Head of caudate nucleus (tissue), 42 donors: ENCODE measurements at regions not wholly inside any gene's neighbourhood (a gene's known extent, or its start where the extent isn't known, plus 50 kb on each side); places are given as distances from the start of the nearest gene placed in this dataset.
A peak's percentile ranks its signal among the peaks of the same experiment; 100 is the strongest.
"Not testable (repeated sequence)": the region's sequence is repeated elsewhere in the genome, so short reads cannot be mapped to it uniquely, and the experiment has no call there.

ENCODE experiments used
- DNase-seq, 42 donors: peaks; one replicate each; pipeline versions ENCODE4 v3.0.0 to v3.0.0-alpha.2; 2020 to 2021; ENCODE audit warnings: mixed read lengths in 7 of 42
- intact Hi-C: fragments of 100-400 bp; cut with DNase I; formaldehyde crosslinking; loops from one replicate; pipeline ENCODE4 v1.15.0; 2022

DNA sequence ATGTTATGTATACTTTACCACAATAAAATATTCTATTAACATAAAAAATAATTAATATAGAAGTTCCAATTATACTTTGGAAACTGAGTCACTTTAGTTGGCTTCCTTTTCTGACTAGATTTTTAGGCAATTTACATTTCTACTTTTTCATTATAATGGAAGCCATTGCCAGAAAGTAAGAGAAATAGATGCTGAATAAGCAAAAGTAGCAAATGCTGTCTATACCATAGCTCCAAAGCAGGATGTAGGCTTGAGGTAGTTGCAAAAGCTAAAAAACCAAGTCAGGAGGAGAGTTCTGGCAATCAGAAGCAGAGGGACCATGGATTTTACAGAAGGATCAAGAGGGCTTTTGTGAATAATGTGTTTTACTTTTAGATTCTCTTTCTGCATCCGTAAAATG, 262.4 kb upstream of the TMEM229A start:
- DNase-seq = no peak

DNA sequence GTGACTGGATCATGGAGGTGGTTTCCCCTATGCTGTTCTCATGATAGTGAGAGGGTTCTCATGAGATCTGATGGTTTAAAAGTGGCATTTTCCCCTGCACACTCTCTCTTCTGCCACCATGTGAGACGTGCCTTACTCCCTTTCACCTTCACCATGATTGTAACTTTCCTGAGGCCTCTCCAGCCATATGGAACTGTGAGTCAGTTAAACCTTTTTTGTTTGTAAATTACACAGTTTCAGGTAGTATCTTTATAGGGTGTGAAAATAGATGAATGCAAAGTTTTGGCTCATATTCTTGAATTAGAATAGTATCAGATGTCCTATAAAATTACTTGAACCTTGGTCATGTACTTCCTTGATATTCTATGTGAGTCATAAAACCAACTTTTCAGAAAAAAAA, 252.1 kb upstream of the TMEM229A start:
- DNase-seq = no peak
- intact Hi-C loops = no loop called here

More for the DNA sequence above, 262.4 kb upstream of the TMEM229A start:
- intact Hi-C loops = no loop called here

DNA sequence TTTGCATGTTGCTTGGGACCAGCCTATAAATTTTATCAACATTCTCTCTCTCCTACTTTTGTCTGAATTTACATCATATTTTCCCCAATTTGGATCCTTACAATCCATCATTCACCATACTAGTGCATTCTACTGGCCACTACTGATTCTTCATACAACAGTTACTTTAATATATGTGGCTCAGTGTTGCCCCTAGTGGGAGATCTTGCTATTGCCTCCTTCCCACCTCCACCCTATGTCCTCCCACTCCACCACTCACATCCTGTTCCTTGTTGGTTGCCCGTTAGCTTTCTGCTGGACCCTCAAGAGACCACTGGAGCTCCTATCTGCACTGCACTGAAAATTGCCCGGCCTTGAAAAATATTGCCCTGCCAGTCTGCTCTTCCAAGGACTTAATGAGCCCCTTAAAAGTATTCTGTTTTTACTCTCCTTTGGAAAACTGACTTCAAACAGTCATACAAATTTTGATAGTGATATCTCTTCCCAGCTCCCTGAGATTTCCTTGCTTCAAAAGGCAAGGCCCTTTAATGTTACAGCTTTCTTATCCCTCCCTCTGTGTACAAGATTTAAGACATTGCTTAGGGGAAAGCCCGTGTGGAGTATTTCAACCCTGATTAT, 243.2 kb upstream of the TMEM229A start:
- DNase-seq = peak in 7 of 42 donors; percentile 1 to 45 (median 16)
- intact Hi-C loops = no loop called here

DNA sequence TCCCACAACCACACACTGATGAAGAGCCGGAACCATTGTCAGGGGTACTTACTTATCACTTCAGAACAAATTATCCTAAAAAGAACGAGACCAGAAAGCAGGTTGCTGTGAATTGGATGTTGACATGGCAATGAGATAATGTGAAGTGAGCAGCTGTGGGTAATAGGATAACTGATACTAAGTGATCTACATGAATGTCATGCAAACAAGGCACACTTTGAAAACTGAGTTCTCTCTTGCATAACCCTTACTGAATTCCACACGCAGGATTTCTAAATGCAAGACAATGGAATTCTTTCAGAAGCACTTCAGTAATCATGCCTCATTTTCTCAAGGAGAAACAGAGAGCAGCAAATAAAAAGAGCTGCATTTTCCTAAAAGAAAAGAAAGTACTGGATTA, 242.5 kb upstream of the TMEM229A start:
- intact Hi-C loops = no loop called here
- no peak for DNase-seq

GRCh38 chr7:124269774-124270173, 236.9 kb upstream of the TMEM229A start:
- intact Hi-C loops = no loop called here
- no peak for DNase-seq

- intact Hi-C loops = no loop called here
- DNase-seq = no peak
These were observed 234.3 kb upstream of the TMEM229A start for GRCh38 chr7:124267154-124267553.

DNA sequence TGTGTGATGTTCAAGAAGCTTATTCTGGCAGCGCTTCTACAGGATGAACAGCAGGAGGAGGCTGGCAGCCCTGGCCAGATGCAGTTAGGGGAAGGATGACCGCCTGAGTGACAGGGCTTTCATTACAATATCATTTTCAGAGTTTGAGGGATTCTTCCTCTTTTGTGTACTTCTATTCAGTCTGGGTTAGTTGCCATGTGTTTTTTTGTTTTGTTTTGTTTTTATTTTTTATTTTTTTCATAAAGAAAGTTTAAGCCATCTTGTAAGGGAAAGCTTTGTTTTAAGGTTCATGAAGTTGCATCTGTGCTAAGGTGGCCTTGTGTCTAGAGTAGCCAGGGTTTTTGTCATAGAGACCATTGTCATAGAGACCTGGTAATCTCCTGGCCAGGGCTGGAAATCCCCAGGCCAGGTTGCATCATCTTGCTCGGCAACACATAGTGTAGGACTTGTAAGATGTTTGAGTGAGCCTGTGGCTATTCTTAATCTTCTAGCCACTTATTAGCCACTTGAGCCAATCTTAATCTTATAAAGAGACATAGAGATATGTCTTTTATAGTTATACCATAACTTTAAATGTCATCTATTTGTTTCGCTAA, 230.5 kb upstream of the TMEM229A start:
- DNase-seq = no peak
- intact Hi-C loops = no loop called here

GRCh38 chr7:124261710-124262109, 228.8 kb upstream of the TMEM229A start:
- intact Hi-C loops = no loop called here
- no peak for DNase-seq

DNA sequence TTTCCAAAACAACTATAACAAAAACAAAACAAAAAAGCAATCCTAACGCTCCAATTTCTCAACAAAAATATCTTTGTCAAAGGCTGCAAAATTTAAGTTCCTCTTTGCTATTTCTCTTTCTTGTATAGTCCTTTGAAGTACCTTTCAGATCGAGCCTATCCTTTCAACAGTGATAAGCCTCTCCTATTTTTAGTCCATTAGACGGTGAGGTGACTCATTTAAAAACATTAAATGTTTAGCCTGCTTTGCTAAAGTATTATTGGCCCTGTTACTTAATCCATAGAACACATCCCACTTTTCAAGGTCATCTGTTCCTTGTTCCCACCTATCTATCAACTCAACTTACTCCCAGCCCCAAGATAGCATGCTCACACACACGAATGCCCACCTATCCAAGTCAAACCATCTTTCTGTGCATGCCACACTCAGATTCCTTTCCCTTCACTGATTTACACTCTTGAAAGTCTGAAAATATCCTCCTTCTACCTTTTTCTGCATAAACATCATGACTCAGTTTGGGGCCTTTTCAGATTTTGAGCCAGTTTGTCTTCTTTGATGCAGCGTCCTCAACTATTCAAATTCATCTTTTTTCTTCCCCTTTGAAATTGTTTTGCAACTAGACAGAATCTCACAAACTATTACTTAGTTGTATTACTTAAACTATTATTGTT, 224.9 kb upstream of the TMEM229A start:
- no peak for DNase-seq

GRCh38 chr7:124255041-124255655, 222.3 kb upstream of the TMEM229A start:
- no peak for DNase-seq
- intact Hi-C loops = no loop called here

More for the DNA sequence above, 224.9 kb upstream of the TMEM229A start:
- intact Hi-C loops = no loop called here

- DNase-seq = no peak
- intact Hi-C loops = no loop called here
These were observed 221.5 kb upstream of the TMEM229A start for GRCh38 chr7:124254396-124254795.

- intact Hi-C loops = no loop called here
- DNase-seq = no peak
These were observed 218.8 kb upstream of the TMEM229A start for GRCh38 chr7:124251636-124252035.

- no peak for DNase-seq
- intact Hi-C loops = no loop called here
These were observed 217.6 kb upstream of the TMEM229A start for GRCh38 chr7:124250297-124251034.

- intact Hi-C loops = no loop called here
- DNase-seq = no peak
These were observed 214.8 kb upstream of the TMEM229A start for GRCh38 chr7:124247691-124248090.

GRCh38 chr7:124246262-124246863, 213.5 kb upstream of the TMEM229A start:
- intact Hi-C loops = no loop called here
- DNase-seq = no peak

DNA sequence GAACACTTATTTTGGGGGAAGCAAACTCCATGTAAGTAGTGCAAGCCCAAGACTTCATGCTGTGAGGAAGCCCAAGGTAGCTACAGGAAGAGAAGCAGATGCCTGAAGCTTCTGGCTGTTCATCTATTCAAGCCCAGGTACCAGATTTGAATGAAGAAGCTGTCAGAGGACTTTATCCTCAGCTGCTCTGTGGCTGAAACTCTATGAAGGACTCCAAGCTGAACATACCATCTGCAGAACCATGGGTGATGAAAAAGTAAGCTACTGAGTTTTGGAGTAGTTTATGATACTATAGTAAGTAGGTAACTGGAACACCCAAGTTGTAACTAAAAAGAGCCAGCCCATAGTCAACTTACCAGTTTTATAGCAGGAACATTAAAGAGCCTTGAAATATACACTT, 211.6 kb upstream of the TMEM229A start:
- intact Hi-C loops, DNase-seq: not testable (repeated sequence)

DNA sequence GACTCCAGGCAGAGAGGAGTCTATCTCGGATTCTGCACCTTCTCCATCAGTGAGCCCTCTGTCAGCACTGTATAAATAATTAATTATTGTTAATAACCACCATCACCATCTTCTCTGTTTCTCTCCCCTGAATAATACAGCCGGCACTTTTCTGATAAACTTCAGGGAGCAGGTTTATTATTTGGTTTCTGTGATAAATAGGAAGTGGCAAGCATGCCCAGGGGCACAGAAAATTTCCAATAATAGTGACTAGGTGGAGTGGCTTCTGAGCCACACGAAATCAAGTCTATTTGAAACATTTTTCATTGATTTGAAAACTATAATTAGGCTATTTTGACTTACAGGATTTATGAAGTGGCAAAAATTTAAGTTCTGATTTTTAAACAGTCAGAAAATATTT, 186.8 kb upstream of the TMEM229A start:
- intact Hi-C loops = no loop called here
- no peak for DNase-seq

- DNase-seq = no peak
- intact Hi-C loops = no loop called here
These were observed 175.8 kb upstream of the TMEM229A start for GRCh38 chr7:124208642-124209041.

DNA sequence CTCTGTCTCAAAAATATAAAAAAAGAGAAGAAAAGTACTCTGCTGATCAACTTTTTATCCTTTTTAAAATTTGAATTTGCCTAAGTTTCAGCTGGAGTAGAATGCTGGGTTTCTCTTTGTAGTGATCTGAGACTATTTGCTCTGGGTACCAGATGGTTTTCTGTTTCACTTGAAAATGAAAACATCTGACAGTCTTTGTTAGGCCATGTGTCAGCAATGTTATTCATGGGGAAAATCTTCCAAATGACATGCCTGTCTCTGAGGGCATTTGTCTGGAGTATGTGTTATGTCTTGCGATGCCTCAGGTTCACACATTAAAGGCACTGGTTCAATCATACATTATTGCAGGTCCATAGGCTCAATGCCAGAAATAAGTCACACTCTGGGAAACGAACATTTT, 175.3 kb upstream of the TMEM229A start:
- DNase-seq = no peak
- intact Hi-C loops = no loop called here
